Astrocyte of the cerebellum (primary cell): ENCODE measurements at regions not wholly inside any gene's neighbourhood (a gene's known extent, or its start where the extent isn't known, plus 50 kb on each side); places are given as distances from the start of the nearest gene placed in this dataset.

ENCODE experiments used
- DNase-seq: peaks from one replicate; pipeline ENCODE4 v3.0.0-alpha.2; 2011; ENCODE audit warnings: low read depth
- H3K4me3 ChIP-seq: 2 replicates; pipeline ENCODE4 v1.5.1; 2011; ENCODE audit warnings: mild to moderate bottlenecking, low read depth, low read length, moderate library complexity
- CTCF ChIP-seq: IDR thresholded peaks from 2 replicates; pipeline ENCODE4 v1.5.1; 2012; ENCODE audit warnings: low read length, low read depth, moderate library complexity, mild to moderate bottlenecking; ENCODE audit errors: missing control alignments
- in situ Hi-C: cut with HindIII; loops from 2 replicates; pipeline ENCODE4 v1.10.0; 2017; ENCODE audit warnings: low sequenced_read_pairs

- H3K4me3 ChIP-seq: no peak overlapping the region
- in situ Hi-C loops: no loop called here
- no peak for TF ChIP-seq CTCF
- DNase-seq: no peak
Measured at GRCh38 chr15:38072007-38072347, 137.5 kb downstream of the TMCO5A start.

- TF ChIP-seq CTCF: peak; percentile 25
- no peak for DNase-seq
- peak overlapping the region; percentile 29 for H3K4me3 ChIP-seq
- in situ Hi-C loops: no loop called here
Measured at GRCh38 chr15:38072348-38073177, 138.1 kb downstream of the TMCO5A start.

GRCh38 chr15:38073178-38073946 lies 138.9 kb downstream of the TMCO5A start:
- in situ Hi-C loops: no loop called here
- peak overlapping the region; percentile 29 for H3K4me3 ChIP-seq
- TF ChIP-seq CTCF: no peak
- no peak for DNase-seq

- in situ Hi-C loops: no loop called here
Measured at GRCh38 chr15:38074029-38074428, 139.6 kb downstream of the TMCO5A start.

GRCh38 chr15:38075466-38075865 lies 141.0 kb downstream of the TMCO5A start:
- no peak overlapping the region for H3K4me3 ChIP-seq
- no peak for DNase-seq
- TF ChIP-seq CTCF: no peak
- in situ Hi-C loops: no loop called here

More at GRCh38 chr15:38074029-38074428, 139.6 kb downstream of the TMCO5A start:
- no peak overlapping the region for H3K4me3 ChIP-seq
- no peak for DNase-seq
- TF ChIP-seq CTCF: no peak

GRCh38 chr15:38076786-38077185 lies 142.3 kb downstream of the TMCO5A start:
- no peak for TF ChIP-seq CTCF
- H3K4me3 ChIP-seq: no peak overlapping the region
- DNase-seq: no peak
- in situ Hi-C loops: no loop called here
